ENCODE measurements at regions not wholly inside any gene's neighbourhood (a gene's known extent, or its start where the extent isn't known, plus 50 kb on each side); places are given as distances from the start of the nearest gene placed in this dataset.
"Not testable (repeated sequence)": the region's sequence is repeated elsewhere in the genome, so short reads cannot be mapped to it uniquely, and the experiment has no call there.

GRCh38 chr10:21047511-21047910 is 150.4 kb upstream of the NEBL start:
- DNase-seq = no peak

- DNase-seq = no peak
These were observed 150.0 kb upstream of the NEBL start for GRCh38 chr10:21047096-21047495.

GRCh38 chr10:21043044-21043443 is 145.9 kb upstream of the NEBL start:
- no peak for DNase-seq

- no peak for DNase-seq
These were observed 145.4 kb upstream of the NEBL start for GRCh38 chr10:21042536-21042935.

GRCh38 chr10:21041763-21042458 is 144.8 kb upstream of the NEBL start:
- DNase-seq = no peak

GRCh38 chr10:21039721-21040120 is 142.6 kb upstream of the NEBL start:
- no peak for DNase-seq

GRCh38 chr10:21036757-21037156 is 139.6 kb upstream of the NEBL start:
- no peak for DNase-seq

- DNase-seq = not testable (repeated sequence)
These were observed 137.7 kb upstream of the NEBL start for GRCh38 chr10:21034770-21035169.

GRCh38 chr10:21034241-21034640 is 137.1 kb upstream of the NEBL start:
- DNase-seq = no peak

GRCh38 chr10:21032587-21033319 is 135.6 kb upstream of the NEBL start:
- no peak for DNase-seq

GRCh38 chr10:21031232-21031795 is 134.2 kb upstream of the NEBL start:
- no peak for DNase-seq

GRCh38 chr10:21030091-21030490 is 133.0 kb upstream of the NEBL start:
- no peak for DNase-seq

GRCh38 chr10:21022821-21023220 is 125.7 kb upstream of the NEBL start:
- DNase-seq = no peak

GRCh38 chr10:21021843-21022594 is 124.9 kb upstream of the NEBL start:
- no peak for DNase-seq

- no peak for DNase-seq
These were observed 124.1 kb upstream of the NEBL start for GRCh38 chr10:21021231-21021630.

- DNase-seq = no peak
These were observed 123.4 kb upstream of the NEBL start for GRCh38 chr10:21020545-21020944.

GRCh38 chr10:21019436-21019835 is 122.3 kb upstream of the NEBL start:
- DNase-seq = no peak

GRCh38 chr10:21015851-21016250 is 118.7 kb upstream of the NEBL start:
- no peak for DNase-seq

GRCh38 chr10:21014141-21014540 is 117.0 kb upstream of the NEBL start:
- no peak for DNase-seq

- DNase-seq = no peak
These were observed 114.4 kb upstream of the NEBL start for GRCh38 chr10:21011433-21012018.

GRCh38 chr10:21010615-21011014 is 113.5 kb upstream of the NEBL start:
- DNase-seq = no peak

GRCh38 chr10:21003240-21003822 is 106.2 kb upstream of the NEBL start:
- no peak for DNase-seq

Measured in right forelimb (tissue), 1 donor.